HG03280 (cell line): ENCODE measurements at regions not wholly inside any gene's neighbourhood (a gene's known extent, or its start where the extent isn't known, plus 50 kb on each side); places are given as distances from the start of the nearest gene placed in this dataset.
"Not testable (repeated sequence)": the region's sequence is repeated elsewhere in the genome, so short reads cannot be mapped to it uniquely, and the experiment has no call there.

Experiments
- ATAC-seq: cut with Tn5 transposase; IDR thresholded peaks from one replicate; pipeline ENCODE4 v1.9.1; 2021; ENCODE audit warnings: mild to moderate bottlenecking, moderate library complexity; ENCODE audit not compliant: unreplicated experiment

GRCh38 chr12:83515306-83516026 is 828.8 kb downstream of the TMTC2 start:
- ATAC-seq, result no peak

- no peak for ATAC-seq
Measured at GRCh38 chr12:83514372-83514771, 827.7 kb downstream of the TMTC2 start.

- ATAC-seq, result no peak
Measured at GRCh38 chr12:83506841-83507240, 820.1 kb downstream of the TMTC2 start.

GRCh38 chr12:83505586-83505985 is 818.9 kb downstream of the TMTC2 start:
- no peak for ATAC-seq

- ATAC-seq, result not testable (repeated sequence)
Measured at GRCh38 chr12:83499894-83500293, 813.2 kb downstream of the TMTC2 start.

- no peak for ATAC-seq
Measured at GRCh38 chr12:83477696-83478095, 791.0 kb downstream of the TMTC2 start.

GRCh38 chr12:83476695-83477690 is 790.3 kb downstream of the TMTC2 start:
- no peak for ATAC-seq

GRCh38 chr12:83476006-83476405 is 789.3 kb downstream of the TMTC2 start:
- no peak for ATAC-seq

GRCh38 chr12:83474369-83474768 is 787.7 kb downstream of the TMTC2 start:
- ATAC-seq, result no peak

GRCh38 chr12:83473408-83474095 is 786.8 kb downstream of the TMTC2 start:
- peak; percentile 83 for ATAC-seq

- ATAC-seq, result no peak
Measured at GRCh38 chr12:83472772-83473171, 786.1 kb downstream of the TMTC2 start.

GRCh38 chr12:83472350-83472749 is 785.6 kb downstream of the TMTC2 start:
- no peak for ATAC-seq

GRCh38 chr12:83471341-83471740 is 784.6 kb downstream of the TMTC2 start:
- ATAC-seq, result no peak

GRCh38 chr12:83470749-83471148 is 784.0 kb downstream of the TMTC2 start:
- no peak for ATAC-seq

- no peak for ATAC-seq
Measured at GRCh38 chr12:83468988-83469908, 782.5 kb downstream of the TMTC2 start.

GRCh38 chr12:83465632-83466031 is 778.9 kb downstream of the TMTC2 start:
- ATAC-seq, result no peak

GRCh38 chr12:83462419-83462818 is 775.7 kb downstream of the TMTC2 start:
- ATAC-seq, result no peak

- ATAC-seq, result no peak
Measured at GRCh38 chr12:83461336-83461935, 774.7 kb downstream of the TMTC2 start.

GRCh38 chr12:83451189-83451588 is 764.5 kb downstream of the TMTC2 start:
- no peak for ATAC-seq

- no peak for ATAC-seq
Measured at GRCh38 chr12:83434600-83434999, 747.9 kb downstream of the TMTC2 start.
